ENCODE measurements at regions not wholly inside any gene's neighbourhood (a gene's known extent, or its start where the extent isn't known, plus 50 kb on each side); places are given as distances from the start of the nearest gene placed in this dataset.

GRCh38 chr10:9234191-9234590 lies 1179.7 kb downstream of the GATA3 start:
- Histone ChIP-seq H3K36me3 (no peaks in the 10 kb centered on the region), H3K27ac (no peak overlapping the region), H3K4me3 (no peak overlapping the region), H3K4me1 (replicated peaks) (no peaks in the 10 kb centered on the region), H3K27me3 (replicated peaks; ENCODE audit: insufficient read depth) (no peaks in the 10 kb centered on the region), H3K9me3 (no peaks in the 10 kb centered on the region)
- intact Hi-C loops (cut with DNase I): no loop called here
- TF ChIP-seq POLR2AphosphoS5 (IDR thresholded peaks at IDR 0.05) (no peak), CTCF (IDR thresholded peaks at IDR 0.05) (no peak), POLR2A (IDR thresholded peaks at IDR 0.05) (no peak)
- whole genome bisulfite sequencing: 63% methylated on average over 1 of the region's 1 CpG
- DNase-seq (ENCODE audit: low spot score): no peak

- no peak overlapping the region for H3K27ac ChIP-seq
- no peaks in the 10 kb centered on the region for H3K9me3 ChIP-seq
- no peak for DNase-seq (ENCODE audit: low spot score)
- no peaks in the 10 kb centered on the region for H3K4me1 ChIP-seq (replicated peaks)
- H3K27me3 ChIP-seq (replicated peaks; ENCODE audit: insufficient read depth): no peaks in the 10 kb centered on the region
- WGBS: 34% methylated on average over 4 of the region's 4 CpGs
- TF ChIP-seq POLR2AphosphoS5 (IDR thresholded peaks at IDR 0.05) (no peak), POLR2A (IDR thresholded peaks at IDR 0.05) (no peak), CTCF (IDR thresholded peaks at IDR 0.05) (no peak)
- H3K4me3 ChIP-seq: no peak overlapping the region
- H3K36me3 ChIP-seq: no peaks in the 10 kb centered on the region
- intact Hi-C loops (cut with DNase I): no loop called here
These were observed 1183.6 kb downstream of the GATA3 start for GRCh38 chr10:9238041-9238440.

GRCh38 chr10:9239298-9239697 lies 1184.8 kb downstream of the GATA3 start:
- no peak for DNase-seq (ENCODE audit: low spot score)
- TF ChIP-seq POLR2AphosphoS5 (IDR thresholded peaks at IDR 0.05): no peak
- TF ChIP-seq POLR2A (IDR thresholded peaks at IDR 0.05): no peak
- no peak for TF ChIP-seq CTCF (IDR thresholded peaks at IDR 0.05)
- intact Hi-C loops (cut with DNase I): no loop called here
- Histone ChIP-seq H3K9me3 (no peaks in the 10 kb centered on the region), H3K27me3 (replicated peaks; ENCODE audit: insufficient read depth) (no peaks in the 10 kb centered on the region), H3K4me3 (no peak overlapping the region), H3K27ac (no peak overlapping the region), H3K36me3 (no peaks in the 10 kb centered on the region), H3K4me1 (replicated peaks) (no peaks in the 10 kb centered on the region)
- WGBS: 28% methylated on average over 8 of the region's 8 CpGs

- TF ChIP-seq POLR2A (IDR thresholded peaks at IDR 0.05) (no peak), CTCF (IDR thresholded peaks at IDR 0.05) (no peak), POLR2AphosphoS5 (IDR thresholded peaks at IDR 0.05) (no peak)
- 59% methylated on average over 6 of the region's 6 CpGs for WGBS
- Histone ChIP-seq H3K27ac (no peak overlapping the region), H3K4me1 (replicated peaks) (no peaks in the 10 kb centered on the region), H3K27me3 (replicated peaks; ENCODE audit: insufficient read depth) (no peaks in the 10 kb centered on the region), H3K4me3 (no peak overlapping the region), H3K36me3 (no peaks in the 10 kb centered on the region), H3K9me3 (no peaks in the 10 kb centered on the region)
- intact Hi-C loops (cut with DNase I): no loop called here
- DNase-seq (ENCODE audit: low spot score): no peak
These were observed 1189.5 kb downstream of the GATA3 start for GRCh38 chr10:9243941-9244411.

- Histone ChIP-seq H3K27me3 (replicated peaks; ENCODE audit: insufficient read depth) (no peaks in the 10 kb centered on the region), H3K9me3 (no peaks in the 10 kb centered on the region), H3K36me3 (no peaks in the 10 kb centered on the region), H3K4me3 (no peak overlapping the region), H3K27ac (no peak overlapping the region), H3K4me1 (replicated peaks) (no peaks in the 10 kb centered on the region)
- 79% methylated on average over 1 of the region's 1 CpG for WGBS
- TF ChIP-seq CTCF (IDR thresholded peaks at IDR 0.05) (no peak), POLR2A (IDR thresholded peaks at IDR 0.05) (no peak), POLR2AphosphoS5 (IDR thresholded peaks at IDR 0.05) (no peak)
- intact Hi-C loops (cut with DNase I): no loop called here
- no peak for DNase-seq (ENCODE audit: low spot score)
These were observed 1190.4 kb downstream of the GATA3 start for GRCh38 chr10:9244864-9245263.
